GM23338 (cell line): ENCODE measurements at regions not wholly inside any gene's neighbourhood (a gene's known extent, or its start where the extent isn't known, plus 50 kb on each side); places are given as distances from the start of the nearest gene placed in this dataset.
A peak's percentile ranks its signal among the peaks of the same experiment; 100 is the strongest.

Experiments used
- ATAC-seq: fragments of 200-7000 bp; cut with Tn5 transposase; 3 replicates; pipeline ENCODE4 v1.9.1; 2020
- DNase-seq: peaks from one replicate; pipeline ENCODE4 v3.0.0-alpha.2; 2015; ENCODE audit warnings: low spot score
- H2AFZ ChIP-seq: fragments of 200-600 bp; sonication (generic); 2 replicates; pipeline ENCODE4 v1.8.0; 2016; ENCODE audit warnings: antibody characterized with exemption, mild to moderate bottlenecking, moderate library complexity
- H3F3A ChIP-seq: fragments of 200-600 bp; sonication (generic); replicated peaks from 2 replicates; pipeline ENCODE4 v1.8.0; 2017; ENCODE audit warnings: antibody characterized with exemption, mixed run types, low read depth
- H3K27ac ChIP-seq: fragments of 200-600 bp; sonication (generic); 2 replicates; pipeline ENCODE4 v1.6.1; 2016; ENCODE audit warnings: low read depth
- H3K27me3 ChIP-seq: fragments of 200-600 bp; sonication (generic); 2 replicates; pipeline ENCODE4 v1.8.0; 2016; ENCODE audit warnings: mild to moderate bottlenecking, mixed run types, moderate library complexity; ENCODE audit not compliant: insufficient read depth
- H3K36me3 ChIP-seq: fragments of 200-600 bp; sonication (generic); 2 replicates; pipeline ENCODE4 v1.8.0; 2016; ENCODE audit warnings: mild to moderate bottlenecking; ENCODE audit not compliant: insufficient read depth
- H3K4me1 ChIP-seq: fragments of 200-600 bp; sonication (generic); 2 replicates; pipeline ENCODE4 v1.8.0; 2016; ENCODE audit warnings: mild to moderate bottlenecking, moderate library complexity; ENCODE audit not compliant: insufficient read depth
- H3K4me2 ChIP-seq: fragments of 200-600 bp; sonication (generic); 2 replicates; pipeline ENCODE4 v1.7.1; 2017; ENCODE audit warnings: mixed run types
- H3K4me3 ChIP-seq: fragments of 200-600 bp; sonication (generic); 2 replicates; pipeline ENCODE4 v1.6.1; 2016; ENCODE audit warnings: mixed run types
- H3K79me2 ChIP-seq: fragments of 200-600 bp; sonication (generic); replicated peaks from 2 replicates; pipeline ENCODE4 v1.8.0; 2017; ENCODE audit warnings: mild to moderate bottlenecking; ENCODE audit not compliant: insufficient read depth
- H3K9me2 ChIP-seq: fragments of 200-600 bp; sonication (generic); 2 replicates; pipeline ENCODE4 v1.8.0; 2017; ENCODE audit not compliant: insufficient read depth
- H4K20me1 ChIP-seq: fragments of 200-600 bp; sonication (generic); replicated peaks from 2 replicates; pipeline ENCODE4 v1.8.0; 2017; ENCODE audit warnings: mild to moderate bottlenecking; ENCODE audit not compliant: insufficient read depth
- H3K27ac Mint-ChIP-seq: 2 replicates; pipeline ENCODE4 v1.8.0; 2020; ENCODE audit warnings: inconsistent platforms, mild to moderate bottlenecking, moderate library complexity, mixed read lengths
- H3K27me3 Mint-ChIP-seq: 3 replicates; pipeline ENCODE4 v1.8.0; 2022; ENCODE audit warnings: low read depth, mild to moderate bottlenecking, moderate library complexity, mixed read lengths, inconsistent platforms; ENCODE audit not compliant: insufficient read depth, poor library complexity
- H3K36me3 Mint-ChIP-seq: 3 replicates; pipeline ENCODE4 v1.8.0; 2021; ENCODE audit warnings: low read depth, mild to moderate bottlenecking, inconsistent platforms, moderate library complexity, mixed read lengths
- H3K4me1 Mint-ChIP-seq: 3 replicates; pipeline ENCODE4 v1.8.0; 2020; ENCODE audit warnings: mild to moderate bottlenecking, inconsistent platforms, mixed read lengths
- H3K4me3 Mint-ChIP-seq: 3 replicates; pipeline ENCODE4 v1.8.0; 2021; ENCODE audit warnings: moderate library complexity, mild to moderate bottlenecking, inconsistent platforms, mixed read lengths
- H3K9me3 Mint-ChIP-seq: 3 replicates; pipeline ENCODE4 v1.8.0; 2020; ENCODE audit warnings: moderate library complexity, mild to moderate bottlenecking, inconsistent platforms, mixed read lengths
- CREB1 ChIP-seq: fragments of 250-450 bp; sonication (Bioruptor Pico); IDR thresholded peaks from 2 replicates; pipeline ENCODE4 v1.5.0; 2020; ENCODE audit warnings: low read depth, mild to moderate bottlenecking, moderate library complexity
- ETS1 ChIP-seq: IDR thresholded peaks from 2 replicates; pipeline ENCODE4 v1.6.1; 2016; ENCODE audit warnings: antibody characterized with exemption
- EZH2 ChIP-seq: fragments of 200-600 bp; sonication (generic); IDR thresholded peaks from one replicate; pipeline ENCODE4 v1.8.0; 2017; ENCODE audit warnings: antibody characterized with exemption, mild to moderate bottlenecking, low read depth; ENCODE audit not compliant: unreplicated experiment
- EZH2phosphoT487 ChIP-seq: fragments of 200-600 bp; sonication (generic); IDR thresholded peaks from one replicate; pipeline ENCODE4 v1.8.1; 2018; ENCODE audit warnings: antibody characterized with exemption; ENCODE audit not compliant: unreplicated experiment
- JUNB ChIP-seq: IDR thresholded peaks from one replicate; pipeline ENCODE4 v1.6.1; 2016; ENCODE audit warnings: antibody characterized with exemption; ENCODE audit not compliant: unreplicated experiment
- NANOG ChIP-seq: IDR thresholded peaks from 2 replicates; pipeline ENCODE4 v1.6.1; 2016; ENCODE audit warnings: antibody characterized with exemption, borderline replicate concordance
- POLR2AphosphoS5 ChIP-seq: IDR thresholded peaks from 2 replicates; pipeline ENCODE4 v1.6.1; 2016; ENCODE audit warnings: antibody characterized with exemption, low read depth
- REST ChIP-seq: IDR thresholded peaks from one replicate; pipeline ENCODE4 v1.6.1; 2018; ENCODE audit warnings: antibody characterized with exemption; ENCODE audit not compliant: unreplicated experiment
- STAT1 ChIP-seq: IDR thresholded peaks from one replicate; pipeline ENCODE4 v1.6.1; 2016; ENCODE audit warnings: antibody characterized with exemption; ENCODE audit not compliant: unreplicated experiment
- ZNF114 ChIP-seq: fragments of 250-450 bp; sonication (Bioruptor Pico); IDR thresholded peaks from 2 replicates; pipeline ENCODE4 v1.5.0; 2020; ENCODE audit warnings: mild to moderate bottlenecking, moderate library complexity
- ZNF331 ChIP-seq: fragments of 250-450 bp; sonication (Bioruptor Pico); IDR thresholded peaks from 2 replicates; pipeline ENCODE4 v1.5.0; 2020; ENCODE audit warnings: low read depth, mild to moderate bottlenecking, moderate library complexity
- TF ChIP-seq, protein P1 (sequence below): fragments of 250-450 bp; sonication (Bioruptor Pico); IDR thresholded peaks from 2 replicates; pipeline ENCODE4 v1.5.0; 2020; ENCODE audit warnings: mild to moderate bottlenecking, moderate library complexity
- TF ChIP-seq, protein P2 (sequence below), 2 experiments: fragments of 200-600 bp in 1 of 2; sonication (generic) in 1 of 2; conservative IDR thresholded peaks; 2 replicates each; pipeline versions ENCODE4 v1.5.1 to v1.6.1; 2016 to 2017; ENCODE audit warnings: antibody characterized with exemption in 2 of 2, low read depth in 2 of 2, mild to moderate bottlenecking in 2 of 2, moderate library complexity in 1 of 2

- Histone ChIP-seq H4K20me1 (no peaks in the 10 kb centered on the region), H3K27ac (no peak overlapping the region), H3K36me3 (no peaks in the 10 kb centered on the region), H3K4me3 (no peak overlapping the region), H3K4me2 (no peak overlapping the region), H3K9me2 (no peaks in the 10 kb centered on the region), H3K4me1 (no peaks in the 10 kb centered on the region), H3K79me2 (no peaks in the 10 kb centered on the region), H3F3A (no peaks in the 10 kb centered on the region), H2AFZ (peak overlapping the region; percentile 4; the same call in 1 of the 2 replicates), H3K27me3 (no peaks in the 10 kb centered on the region)
- peaks cover 3% of the 10 kb centered on the region; the same call in 2 of the 3 replicates for H3K4me1 Mint-ChIP-seq
- no peak overlapping the region for H3K4me3 Mint-ChIP-seq
- TF ChIP-seq STAT1 (no peak), JUNB (no peak), REST (no peak), ZNF114 (no peak), CREB1 (CRISPR knock-in tag) (no peak), ETS1 (no peak), NANOG (no peak), ZNF331 (no peak), EZH2 (no peak), POLR2AphosphoS5 (no peak), EZH2phosphoT487 (no peak)
- TF ChIP-seq, protein P1, sequence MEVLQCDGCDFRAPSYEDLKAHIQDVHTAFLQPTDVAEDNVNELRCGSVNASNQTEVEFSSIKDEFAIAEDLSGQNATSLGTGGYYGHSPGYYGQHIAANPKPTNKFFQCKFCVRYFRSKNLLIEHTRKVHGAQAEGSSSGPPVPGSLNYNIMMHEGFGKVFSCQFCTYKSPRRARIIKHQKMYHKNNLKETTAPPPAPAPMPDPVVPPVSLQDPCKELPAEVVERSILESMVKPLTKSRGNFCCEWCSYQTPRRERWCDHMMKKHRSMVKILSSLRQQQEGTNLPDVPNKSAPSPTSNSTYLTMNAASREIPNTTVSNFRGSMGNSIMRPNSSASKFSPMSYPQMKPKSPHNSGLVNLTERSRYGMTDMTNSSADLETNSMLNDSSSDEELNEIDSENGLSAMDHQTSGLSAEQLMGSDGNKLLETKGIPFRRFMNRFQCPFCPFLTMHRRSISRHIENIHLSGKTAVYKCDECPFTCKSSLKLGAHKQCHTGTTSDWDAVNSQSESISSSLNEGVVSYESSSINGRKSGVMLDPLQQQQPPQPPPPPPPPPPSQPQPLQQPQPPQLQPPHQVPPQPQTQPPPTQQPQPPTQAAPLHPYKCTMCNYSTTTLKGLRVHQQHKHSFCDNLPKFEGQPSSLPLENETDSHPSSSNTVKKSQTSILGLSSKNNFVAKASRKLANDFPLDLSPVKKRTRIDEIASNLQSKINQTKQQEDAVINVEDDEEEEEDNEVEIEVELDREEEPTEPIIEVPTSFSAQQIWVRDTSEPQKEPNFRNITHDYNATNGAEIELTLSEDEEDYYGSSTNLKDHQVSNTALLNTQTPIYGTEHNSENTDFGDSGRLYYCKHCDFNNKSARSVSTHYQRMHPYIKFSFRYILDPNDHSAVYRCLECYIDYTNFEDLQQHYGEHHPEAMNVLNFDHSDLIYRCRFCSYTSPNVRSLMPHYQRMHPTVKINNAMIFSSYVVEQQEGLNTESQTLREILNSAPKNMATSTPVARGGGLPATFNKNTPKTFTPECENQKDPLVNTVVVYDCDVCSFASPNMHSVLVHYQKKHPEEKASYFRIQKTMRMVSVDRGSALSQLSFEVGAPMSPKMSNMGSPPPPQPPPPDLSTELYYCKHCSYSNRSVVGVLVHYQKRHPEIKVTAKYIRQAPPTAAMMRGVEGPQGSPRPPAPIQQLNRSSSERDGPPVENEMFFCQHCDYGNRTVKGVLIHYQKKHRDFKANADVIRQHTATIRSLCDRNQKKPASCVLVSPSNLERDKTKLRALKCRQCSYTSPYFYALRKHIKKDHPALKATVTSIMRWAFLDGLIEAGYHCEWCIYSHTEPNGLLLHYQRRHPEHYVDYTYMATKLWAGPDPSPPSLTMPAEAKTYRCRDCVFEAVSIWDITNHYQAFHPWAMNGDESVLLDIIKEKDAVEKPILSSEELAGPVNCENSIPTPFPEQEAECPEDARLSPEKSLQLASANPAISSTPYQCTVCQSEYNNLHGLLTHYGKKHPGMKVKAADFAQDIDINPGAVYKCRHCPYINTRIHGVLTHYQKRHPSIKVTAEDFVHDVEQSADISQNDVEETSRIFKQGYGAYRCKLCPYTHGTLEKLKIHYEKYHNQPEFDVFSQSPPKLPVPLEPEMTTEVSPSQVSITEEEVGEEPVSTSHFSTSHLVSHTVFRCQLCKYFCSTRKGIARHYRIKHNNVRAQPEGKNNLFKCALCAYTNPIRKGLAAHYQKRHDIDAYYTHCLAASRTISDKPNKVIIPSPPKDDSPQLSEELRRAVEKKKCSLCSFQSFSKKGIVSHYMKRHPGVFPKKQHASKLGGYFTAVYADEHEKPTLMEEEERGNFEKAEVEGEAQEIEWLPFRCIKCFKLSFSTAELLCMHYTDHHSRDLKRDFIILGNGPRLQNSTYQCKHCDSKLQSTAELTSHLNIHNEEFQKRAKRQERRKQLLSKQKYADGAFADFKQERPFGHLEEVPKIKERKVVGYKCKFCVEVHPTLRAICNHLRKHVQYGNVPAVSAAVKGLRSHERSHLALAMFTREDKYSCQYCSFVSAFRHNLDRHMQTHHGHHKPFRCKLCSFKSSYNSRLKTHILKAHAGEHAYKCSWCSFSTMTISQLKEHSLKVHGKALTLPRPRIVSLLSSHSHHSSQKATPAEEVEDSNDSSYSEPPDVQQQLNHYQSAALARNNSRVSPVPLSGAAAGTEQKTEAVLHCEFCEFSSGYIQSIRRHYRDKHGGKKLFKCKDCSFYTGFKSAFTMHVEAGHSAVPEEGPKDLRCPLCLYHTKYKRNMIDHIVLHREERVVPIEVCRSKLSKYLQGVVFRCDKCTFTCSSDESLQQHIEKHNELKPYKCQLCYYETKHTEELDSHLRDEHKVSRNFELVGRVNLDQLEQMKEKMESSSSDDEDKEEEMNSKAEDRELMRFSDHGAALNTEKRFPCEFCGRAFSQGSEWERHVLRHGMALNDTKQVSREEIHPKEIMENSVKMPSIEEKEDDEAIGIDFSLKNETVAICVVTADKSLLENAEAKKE = no peak
- TF ChIP-seq, protein P2, sequence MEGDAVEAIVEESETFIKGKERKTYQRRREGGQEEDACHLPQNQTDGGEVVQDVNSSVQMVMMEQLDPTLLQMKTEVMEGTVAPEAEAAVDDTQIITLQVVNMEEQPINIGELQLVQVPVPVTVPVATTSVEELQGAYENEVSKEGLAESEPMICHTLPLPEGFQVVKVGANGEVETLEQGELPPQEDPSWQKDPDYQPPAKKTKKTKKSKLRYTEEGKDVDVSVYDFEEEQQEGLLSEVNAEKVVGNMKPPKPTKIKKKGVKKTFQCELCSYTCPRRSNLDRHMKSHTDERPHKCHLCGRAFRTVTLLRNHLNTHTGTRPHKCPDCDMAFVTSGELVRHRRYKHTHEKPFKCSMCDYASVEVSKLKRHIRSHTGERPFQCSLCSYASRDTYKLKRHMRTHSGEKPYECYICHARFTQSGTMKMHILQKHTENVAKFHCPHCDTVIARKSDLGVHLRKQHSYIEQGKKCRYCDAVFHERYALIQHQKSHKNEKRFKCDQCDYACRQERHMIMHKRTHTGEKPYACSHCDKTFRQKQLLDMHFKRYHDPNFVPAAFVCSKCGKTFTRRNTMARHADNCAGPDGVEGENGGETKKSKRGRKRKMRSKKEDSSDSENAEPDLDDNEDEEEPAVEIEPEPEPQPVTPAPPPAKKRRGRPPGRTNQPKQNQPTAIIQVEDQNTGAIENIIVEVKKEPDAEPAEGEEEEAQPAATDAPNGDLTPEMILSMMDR (conservative IDR thresholded peaks at IDR 0.05; ENCODE audit: low read depth in 2 of 2) = no peak
- peaks cover 9% of the 10 kb centered on the region; the same call in 2 of the 3 replicates for H3K36me3 Mint-ChIP-seq
- H3K27ac Mint-ChIP-seq = no peak overlapping the region
- DNase-seq = peak; percentile 1
- peaks cover 2% of the 10 kb centered on the region for H3K27me3 Mint-ChIP-seq
- no peak for ATAC-seq
- peaks cover 13% of the 10 kb centered on the region for H3K9me3 Mint-ChIP-seq
Observed at GRCh38 chr4:117135634-117136354, 50.4 kb upstream of the TRAM1L1 start.
